Neural cell (in vitro differentiated cells): ENCODE measurements at regions not wholly inside any gene's neighbourhood (a gene's known extent, or its start where the extent isn't known, plus 50 kb on each side); places are given as distances from the start of the nearest gene placed in this dataset.

ENCODE experiments used
- EP300 ChIP-seq: fragments of 450-650 bp; conservative IDR thresholded peaks from 2 replicates; pipeline ENCODE4 v1.6.1; 2014; ENCODE audit warnings: antibody characterized with exemption, mild to moderate bottlenecking, moderate library complexity; ENCODE audit not compliant: poor library complexity, severe bottlenecking
- MXI1 ChIP-seq: fragments of 450-650 bp; conservative IDR thresholded peaks from 2 replicates; pipeline ENCODE4 v1.6.1; 2014; ENCODE audit warnings: antibody characterized with exemption, mild to moderate bottlenecking; ENCODE audit not compliant: poor library complexity, severe bottlenecking
- POLR2AphosphoS5 ChIP-seq: IDR thresholded peaks from 2 replicates; pipeline ENCODE4 v1.6.1; 2012
- REST ChIP-seq: IDR thresholded peaks from 2 replicates; pipeline ENCODE4 v1.6.1; 2012; ENCODE audit warnings: borderline replicate concordance
- TF ChIP-seq, protein P1 (sequence below): fragments of 450-650 bp; IDR thresholded peaks from 2 replicates; pipeline ENCODE4 v1.5.1; 2014; ENCODE audit warnings: antibody characterized with exemption, mild to moderate bottlenecking, moderate library complexity; ENCODE audit not compliant: poor library complexity, severe bottlenecking

DNA sequence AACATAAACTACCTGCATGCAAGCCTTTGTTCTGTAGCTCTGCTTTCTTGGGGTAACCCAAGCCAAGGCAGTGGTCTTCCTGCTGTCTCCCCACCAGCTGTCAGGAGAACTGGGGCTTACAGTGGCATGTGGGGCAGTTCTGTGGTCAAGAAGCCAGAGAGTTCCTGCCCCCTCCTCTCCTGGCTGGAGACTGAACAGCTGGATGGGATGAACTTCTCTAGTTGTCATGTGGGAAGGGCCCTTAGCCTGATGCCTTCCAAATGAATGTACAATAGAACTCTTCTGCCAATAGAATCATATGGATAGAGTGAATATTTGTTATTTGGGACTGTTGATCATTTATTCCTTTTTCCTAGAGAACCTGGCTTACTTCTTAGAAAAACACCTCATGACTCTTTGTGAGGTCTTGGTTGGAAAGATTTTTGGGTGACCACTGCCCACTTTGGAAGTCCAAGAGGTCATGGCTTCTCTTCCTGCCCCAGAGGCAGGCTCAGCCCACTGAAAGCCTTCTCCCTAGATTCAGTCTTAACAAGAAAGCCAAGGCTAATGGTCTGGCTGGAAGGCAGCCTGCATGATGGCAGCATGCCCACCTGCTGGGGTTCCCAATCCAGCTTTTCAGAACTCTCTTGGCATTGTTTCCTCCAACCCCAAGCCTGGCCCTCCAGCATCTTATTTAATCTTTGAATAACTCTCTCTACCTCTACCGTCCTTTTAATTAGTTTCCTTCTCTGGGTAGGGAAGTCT, 462.9 kb upstream of the PROK2 start:
- TF ChIP-seq, protein P1, sequence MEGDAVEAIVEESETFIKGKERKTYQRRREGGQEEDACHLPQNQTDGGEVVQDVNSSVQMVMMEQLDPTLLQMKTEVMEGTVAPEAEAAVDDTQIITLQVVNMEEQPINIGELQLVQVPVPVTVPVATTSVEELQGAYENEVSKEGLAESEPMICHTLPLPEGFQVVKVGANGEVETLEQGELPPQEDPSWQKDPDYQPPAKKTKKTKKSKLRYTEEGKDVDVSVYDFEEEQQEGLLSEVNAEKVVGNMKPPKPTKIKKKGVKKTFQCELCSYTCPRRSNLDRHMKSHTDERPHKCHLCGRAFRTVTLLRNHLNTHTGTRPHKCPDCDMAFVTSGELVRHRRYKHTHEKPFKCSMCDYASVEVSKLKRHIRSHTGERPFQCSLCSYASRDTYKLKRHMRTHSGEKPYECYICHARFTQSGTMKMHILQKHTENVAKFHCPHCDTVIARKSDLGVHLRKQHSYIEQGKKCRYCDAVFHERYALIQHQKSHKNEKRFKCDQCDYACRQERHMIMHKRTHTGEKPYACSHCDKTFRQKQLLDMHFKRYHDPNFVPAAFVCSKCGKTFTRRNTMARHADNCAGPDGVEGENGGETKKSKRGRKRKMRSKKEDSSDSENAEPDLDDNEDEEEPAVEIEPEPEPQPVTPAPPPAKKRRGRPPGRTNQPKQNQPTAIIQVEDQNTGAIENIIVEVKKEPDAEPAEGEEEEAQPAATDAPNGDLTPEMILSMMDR = no peak
- no peak for TF ChIP-seq POLR2AphosphoS5
- TF ChIP-seq MXI1 = no peak
- no peak for TF ChIP-seq EP300
- TF ChIP-seq REST = no peak
